GM12878 (cell line): ENCODE measurements at regions not wholly inside any gene's neighbourhood (a gene's known extent, or its start where the extent isn't known, plus 50 kb on each side); places are given as distances from the start of the nearest gene placed in this dataset.

ENCODE experiments used
- BCLAF1 ChIP-seq: fragments of 450-650 bp; IDR thresholded peaks from 2 replicates; pipeline ENCODE4 v1.6.1; 2017; ENCODE audit warnings: antibody characterized with exemption, mild to moderate bottlenecking, moderate library complexity
- DPF2 ChIP-seq: fragments of 450-650 bp; IDR thresholded peaks from 2 replicates; pipeline ENCODE4 v1.6.1; 2017; ENCODE audit warnings: mild to moderate bottlenecking
- FOXK2 ChIP-seq: fragments of 450-650 bp; IDR thresholded peaks from 2 replicates; pipeline ENCODE4 v1.6.1; 2017; ENCODE audit warnings: mild to moderate bottlenecking, moderate library complexity
- PAX5 ChIP-seq: IDR thresholded peaks from 2 replicates; pipeline ENCODE4 v1.6.1; 2011; ENCODE audit warnings: low read depth, low read length, borderline replicate concordance
- PKNOX1 ChIP-seq: fragments of 450-650 bp; IDR thresholded peaks from 2 replicates; pipeline ENCODE4 v1.6.1; 2016; ENCODE audit warnings: mild to moderate bottlenecking
- POLR2AphosphoS5 ChIP-seq: IDR thresholded peaks from 2 replicates; pipeline ENCODE4 v1.6.1; 2011; ENCODE audit warnings: mild to moderate bottlenecking, low read length, inconsistent platforms
- RAD21 ChIP-seq: IDR thresholded peaks from 2 replicates; pipeline ENCODE4 v1.6.1; 2011; ENCODE audit warnings: mild to moderate bottlenecking, low read depth, low read length, moderate library complexity; ENCODE audit not compliant: insufficient read depth
- REST ChIP-seq: IDR thresholded peaks from 2 replicates; pipeline ENCODE4 v1.6.1; 2012; ENCODE audit warnings: mild to moderate bottlenecking, low read depth, low read length
- SRF ChIP-seq, 2 experiments: IDR thresholded peaks; 2 replicates each; pipeline ENCODE4 v1.6.1; 2011; ENCODE audit warnings: low read depth in 2 of 2, low read length in 2 of 2, mild to moderate bottlenecking in 1 of 2, moderate library complexity in 1 of 2
- STAT3 ChIP-seq: IDR thresholded peaks from 2 replicates; pipeline ENCODE4 v1.6.1; 2011; ENCODE audit warnings: low read depth, low read length, improper control_type of control experiment
- YBX1 ChIP-seq: fragments of 450-650 bp; IDR thresholded peaks from 2 replicates; pipeline ENCODE4 v1.6.1; 2016; ENCODE audit warnings: antibody characterized with exemption
- ZNF384 ChIP-seq: IDR thresholded peaks from 2 replicates; pipeline ENCODE4 v1.6.1; 2012; ENCODE audit warnings: low read depth, mild to moderate bottlenecking, low read length, improper control_type of control experiment, borderline replicate concordance

DNA sequence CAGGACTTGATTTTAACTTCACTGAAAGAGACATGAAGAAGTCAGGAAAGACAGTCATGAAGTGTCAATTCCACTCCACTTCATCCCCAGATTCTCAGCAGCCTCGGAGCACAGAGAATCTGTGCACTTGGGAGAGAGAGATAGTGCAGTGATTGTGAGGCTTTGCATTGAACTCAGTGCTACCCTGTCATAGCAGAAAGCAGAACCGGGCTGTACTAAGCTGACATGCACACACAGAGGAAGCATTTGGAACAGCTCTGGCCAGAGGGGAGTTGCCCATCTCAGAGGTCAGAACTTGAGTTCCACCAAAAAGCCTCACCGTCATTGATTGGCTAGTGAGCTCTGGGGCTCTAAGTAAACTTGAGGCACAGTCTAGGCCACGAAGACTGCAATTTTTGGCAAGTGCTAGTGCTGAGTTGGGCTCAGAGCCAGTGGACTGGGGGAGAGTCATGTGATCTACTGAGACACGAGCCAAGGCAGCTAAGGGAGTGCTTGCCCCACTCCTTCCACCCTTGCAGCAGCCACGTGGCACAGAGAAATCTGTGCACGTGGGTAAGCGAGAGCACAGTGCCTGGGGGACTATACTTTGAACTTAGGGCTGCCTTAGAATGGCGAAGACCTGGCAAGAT is 810.2 kb upstream of the ADAMTS5 start (continued):
- TF ChIP-seq REST (no peak), SRF (IDR thresholded peaks at IDR 0.05; ENCODE audit: low read depth in 2 of 2, low read length in 2 of 2) (no peak), RAD21 (no peak), BCLAF1 (no peak), DPF2 (no peak), STAT3 (no peak), PKNOX1 (no peak), YBX1 (no peak), ZNF384 (no peak), FOXK2 (no peak), POLR2AphosphoS5 (no peak), PAX5 (no peak)
- TF ChIP-seq, all 136 proteins: peak for 0
